ENCODE measurements at regions not wholly inside any gene's neighbourhood (a gene's known extent, or its start where the extent isn't known, plus 50 kb on each side); places are given as distances from the start of the nearest gene placed in this dataset.

- H3K4me3 ChIP-seq (ENCODE audit: low read depth, low read length): no peak overlapping the region
- no peak for DNase-seq (ENCODE audit: low read depth)
- TF ChIP-seq, protein P1, sequence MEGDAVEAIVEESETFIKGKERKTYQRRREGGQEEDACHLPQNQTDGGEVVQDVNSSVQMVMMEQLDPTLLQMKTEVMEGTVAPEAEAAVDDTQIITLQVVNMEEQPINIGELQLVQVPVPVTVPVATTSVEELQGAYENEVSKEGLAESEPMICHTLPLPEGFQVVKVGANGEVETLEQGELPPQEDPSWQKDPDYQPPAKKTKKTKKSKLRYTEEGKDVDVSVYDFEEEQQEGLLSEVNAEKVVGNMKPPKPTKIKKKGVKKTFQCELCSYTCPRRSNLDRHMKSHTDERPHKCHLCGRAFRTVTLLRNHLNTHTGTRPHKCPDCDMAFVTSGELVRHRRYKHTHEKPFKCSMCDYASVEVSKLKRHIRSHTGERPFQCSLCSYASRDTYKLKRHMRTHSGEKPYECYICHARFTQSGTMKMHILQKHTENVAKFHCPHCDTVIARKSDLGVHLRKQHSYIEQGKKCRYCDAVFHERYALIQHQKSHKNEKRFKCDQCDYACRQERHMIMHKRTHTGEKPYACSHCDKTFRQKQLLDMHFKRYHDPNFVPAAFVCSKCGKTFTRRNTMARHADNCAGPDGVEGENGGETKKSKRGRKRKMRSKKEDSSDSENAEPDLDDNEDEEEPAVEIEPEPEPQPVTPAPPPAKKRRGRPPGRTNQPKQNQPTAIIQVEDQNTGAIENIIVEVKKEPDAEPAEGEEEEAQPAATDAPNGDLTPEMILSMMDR (IDR thresholded peaks at IDR 0.05; ENCODE audit: low read depth, low read length, missing control alignments): no peak
Measured at GRCh38 chr3:151567477-151567876, 106.6 kb upstream of the IGSF10 start.

DNA sequence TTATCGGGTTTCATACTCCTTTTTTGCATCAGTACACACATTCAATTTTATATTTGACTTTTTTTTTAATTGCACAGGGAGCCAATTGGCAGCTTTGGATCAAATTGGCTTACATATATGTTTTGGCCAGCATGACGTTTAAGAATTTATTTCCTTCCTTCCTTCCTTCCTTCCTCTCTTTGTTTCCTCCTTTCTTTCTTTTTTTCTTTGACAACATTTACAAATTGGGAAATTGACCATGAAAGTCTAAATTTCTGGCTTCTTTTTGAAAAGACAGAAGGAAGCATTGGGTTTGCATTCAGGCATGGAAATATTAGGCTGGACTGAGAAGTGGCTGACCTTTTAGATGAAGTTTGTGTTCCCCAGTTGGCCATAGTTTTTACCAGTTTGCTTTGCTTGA is 103.4 kb upstream of the IGSF10 start:
- TF ChIP-seq, protein P1 (IDR thresholded peaks at IDR 0.05; ENCODE audit: low read depth, low read length, missing control alignments): no peak
- no peak overlapping the region for H3K4me3 ChIP-seq (ENCODE audit: low read depth, low read length)
- DNase-seq (ENCODE audit: low read depth): no peak

DNA sequence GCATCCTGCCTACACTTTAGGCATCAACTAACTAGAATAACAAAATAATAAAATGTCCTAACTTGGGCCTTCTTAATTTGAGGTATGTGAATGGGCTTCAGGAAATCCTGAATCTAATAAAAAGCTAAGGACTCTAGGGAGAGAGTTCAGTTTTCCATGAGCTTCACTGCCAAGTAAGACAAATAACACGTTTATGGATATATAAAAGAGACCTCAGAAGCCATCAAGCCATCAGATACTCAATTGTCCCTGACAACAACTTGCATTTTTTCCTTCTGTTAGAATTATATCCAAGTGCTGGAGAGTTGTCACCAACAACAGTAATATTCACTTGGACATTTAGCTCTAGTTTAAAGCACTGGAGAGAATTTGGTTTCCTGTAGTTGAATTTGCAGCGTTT is 102.4 kb upstream of the IGSF10 start:
- no peak for DNase-seq (ENCODE audit: low read depth)

GRCh38 chr3:151562891-151563290 is 102.0 kb upstream of the IGSF10 start:
- TF ChIP-seq, protein P1 (IDR thresholded peaks at IDR 0.05; ENCODE audit: low read depth, low read length, missing control alignments): no peak
- DNase-seq (ENCODE audit: low read depth): no peak
- H3K4me3 ChIP-seq (ENCODE audit: low read depth, low read length): no peak overlapping the region

More for the DNA sequence above, 102.4 kb upstream of the IGSF10 start:
- TF ChIP-seq, protein P1 (IDR thresholded peaks at IDR 0.05; ENCODE audit: low read depth, low read length, missing control alignments): no peak
- H3K4me3 ChIP-seq (ENCODE audit: low read depth, low read length): no peak overlapping the region

DNA sequence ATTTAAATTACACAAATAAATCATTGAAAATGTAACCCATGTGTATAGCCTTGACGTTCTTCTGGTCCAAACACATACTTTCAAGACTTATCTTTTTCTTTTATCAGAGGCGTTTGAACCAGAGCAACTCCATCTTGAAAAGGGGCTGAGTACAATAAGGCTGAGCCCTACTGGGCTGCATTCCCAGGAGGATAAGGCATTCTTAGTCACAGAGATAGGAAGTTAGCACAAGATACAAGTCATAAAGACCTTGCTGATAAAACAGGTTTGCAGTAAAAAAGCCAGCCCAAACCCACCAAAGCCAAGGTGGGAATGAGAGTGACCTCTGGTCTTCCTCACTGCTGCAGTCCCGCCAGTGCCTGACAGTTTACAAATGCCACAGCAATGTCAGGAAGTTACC is 101.0 kb upstream of the IGSF10 start:
- no peak for DNase-seq (ENCODE audit: low read depth)
- TF ChIP-seq, protein P1 (IDR thresholded peaks at IDR 0.05; ENCODE audit: low read depth, low read length, missing control alignments): no peak
- no peak overlapping the region for H3K4me3 ChIP-seq (ENCODE audit: low read depth, low read length)

DNA sequence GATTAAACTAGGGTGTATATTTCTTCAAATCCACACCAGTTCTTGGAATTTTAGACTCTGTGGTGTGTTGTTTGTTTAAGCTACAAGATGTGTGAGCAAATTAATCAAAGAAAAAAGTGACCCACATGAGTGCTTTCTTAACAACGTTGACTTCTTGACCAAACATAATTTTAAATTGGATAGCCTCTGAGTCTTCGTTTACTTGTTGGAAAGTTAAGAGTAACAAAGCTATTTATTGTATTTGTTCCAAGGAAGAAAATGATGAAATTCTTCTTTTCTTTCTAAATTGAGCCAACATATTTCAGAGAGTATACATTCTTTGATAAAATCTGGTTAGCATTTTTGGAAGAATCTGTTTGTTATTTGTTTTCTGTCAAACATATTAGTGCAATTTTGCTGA is 99.9 kb upstream of the IGSF10 start:
- DNase-seq (ENCODE audit: low read depth): no peak

GRCh38 chr3:151559736-151560135 is 98.9 kb upstream of the IGSF10 start:
- DNase-seq (ENCODE audit: low read depth): no peak
- TF ChIP-seq, protein P1 (IDR thresholded peaks at IDR 0.05; ENCODE audit: low read depth, low read length, missing control alignments): no peak

More for the DNA sequence above, 99.9 kb upstream of the IGSF10 start:
- TF ChIP-seq, protein P1 (IDR thresholded peaks at IDR 0.05; ENCODE audit: low read depth, low read length, missing control alignments): no peak
- H3K4me3 ChIP-seq (ENCODE audit: low read depth, low read length): no peak overlapping the region

More at GRCh38 chr3:151559736-151560135, 98.9 kb upstream of the IGSF10 start:
- H3K4me3 ChIP-seq (ENCODE audit: low read depth, low read length): no peak overlapping the region

All from GM12864 (cell line).